GM21381 (cell line): ENCODE measurements at regions not wholly inside any gene's neighbourhood (a gene's known extent, or its start where the extent isn't known, plus 50 kb on each side); places are given as distances from the start of the nearest gene placed in this dataset.

Source experiments
- ATAC-seq: cut with Tn5 transposase; IDR thresholded peaks from one replicate; pipeline ENCODE4 v1.9.1; 2021; ENCODE audit warnings: mild to moderate bottlenecking, moderate library complexity; ENCODE audit not compliant: unreplicated experiment

GRCh38 chr7:131095346-131095745 is 232.3 kb upstream of the MKLN1 start:
- no peak for ATAC-seq

GRCh38 chr7:131096267-131096927 is 231.3 kb upstream of the MKLN1 start:
- no peak for ATAC-seq

- ATAC-seq, result no peak
These were observed 229.9 kb upstream of the MKLN1 start for GRCh38 chr7:131097662-131098376.

GRCh38 chr7:131098527-131098926 is 229.1 kb upstream of the MKLN1 start:
- ATAC-seq, result no peak

GRCh38 chr7:131100357-131101054 is 227.2 kb upstream of the MKLN1 start:
- no peak for ATAC-seq

- no peak for ATAC-seq
These were observed 223.7 kb upstream of the MKLN1 start for GRCh38 chr7:131103997-131104396.

- no peak for ATAC-seq
These were observed 222.9 kb upstream of the MKLN1 start for GRCh38 chr7:131104596-131105293.

GRCh38 chr7:131105294-131105798 is 222.3 kb upstream of the MKLN1 start:
- no peak for ATAC-seq

GRCh38 chr7:131105799-131106680 is 221.6 kb upstream of the MKLN1 start:
- peak; percentile 36 for ATAC-seq

- ATAC-seq, result no peak
These were observed 220.9 kb upstream of the MKLN1 start for GRCh38 chr7:131106681-131107336.

- peak; percentile 45 for ATAC-seq
These were observed 220.1 kb upstream of the MKLN1 start for GRCh38 chr7:131107337-131108211.

GRCh38 chr7:131108212-131108940 is 219.3 kb upstream of the MKLN1 start:
- ATAC-seq, result no peak

- ATAC-seq, result no peak
These were observed 218.5 kb upstream of the MKLN1 start for GRCh38 chr7:131109011-131109758.

GRCh38 chr7:131109759-131110296 is 217.8 kb upstream of the MKLN1 start:
- ATAC-seq, result peak; percentile 15

- ATAC-seq, result no peak
These were observed 217.2 kb upstream of the MKLN1 start for GRCh38 chr7:131110297-131111080.

GRCh38 chr7:131111081-131111576 is 216.5 kb upstream of the MKLN1 start:
- no peak for ATAC-seq
